ENCODE measurements at regions not wholly inside any gene's neighbourhood (a gene's known extent, or its start where the extent isn't known, plus 50 kb on each side); places are given as distances from the start of the nearest gene placed in this dataset.

GRCh38 chr14:86388216-86388615, 858.3 kb downstream of the FLRT2 start:
- TF ChIP-seq CTCF (IDR thresholded peaks at IDR 0.05; ENCODE audit: insufficient read depth, low read length, poor library complexity, severe bottlenecking), result no peak
- no peak for DNase-seq (ENCODE audit: low read depth)
- Histone ChIP-seq H3K27me3 (ENCODE audit: control insufficient read depth, insufficient read depth, low read length) (no peaks in the 10 kb centered on the region), H3K4me3 (ENCODE audit: low read depth, low read length) (no peak overlapping the region), H3K36me3 (ENCODE audit: control insufficient read depth, insufficient read depth, low read length) (no peaks in the 10 kb centered on the region)

- no peak overlapping the region for H3K4me3 ChIP-seq (ENCODE audit: low read depth, low read length)
- no peak for TF ChIP-seq CTCF (IDR thresholded peaks at IDR 0.05; ENCODE audit: insufficient read depth, low read length, poor library complexity, severe bottlenecking)
- H3K27me3 ChIP-seq (ENCODE audit: control insufficient read depth, insufficient read depth, low read length), result no peaks in the 10 kb centered on the region
- no peak for DNase-seq (ENCODE audit: low read depth)
- no peaks in the 10 kb centered on the region for H3K36me3 ChIP-seq (ENCODE audit: control insufficient read depth, insufficient read depth, low read length)
Observed at GRCh38 chr14:86373886-86374285, 843.9 kb downstream of the FLRT2 start.

- Histone ChIP-seq H3K36me3 (ENCODE audit: control insufficient read depth, insufficient read depth, low read length) (no peaks in the 10 kb centered on the region), H3K4me3 (ENCODE audit: low read depth, low read length) (no peak overlapping the region), H3K27me3 (ENCODE audit: control insufficient read depth, insufficient read depth, low read length) (no peaks in the 10 kb centered on the region)
- TF ChIP-seq CTCF (IDR thresholded peaks at IDR 0.05; ENCODE audit: insufficient read depth, low read length, poor library complexity, severe bottlenecking), result no peak
- DNase-seq (ENCODE audit: low read depth), result no peak
Observed at GRCh38 chr14:86372402-86372801, 842.5 kb downstream of the FLRT2 start.

GRCh38 chr14:86364634-86365033, 834.7 kb downstream of the FLRT2 start:
- Histone ChIP-seq H3K27me3 (ENCODE audit: control insufficient read depth, insufficient read depth, low read length) (no peaks in the 10 kb centered on the region), H3K36me3 (ENCODE audit: control insufficient read depth, insufficient read depth, low read length) (no peaks in the 10 kb centered on the region), H3K4me3 (ENCODE audit: low read depth, low read length) (no peak overlapping the region)
- no peak for TF ChIP-seq CTCF (IDR thresholded peaks at IDR 0.05; ENCODE audit: insufficient read depth, low read length, poor library complexity, severe bottlenecking)
- DNase-seq (ENCODE audit: low read depth), result no peak

GRCh38 chr14:86363576-86363975, 833.6 kb downstream of the FLRT2 start:
- H3K36me3 ChIP-seq (ENCODE audit: control insufficient read depth, insufficient read depth, low read length), result no peaks in the 10 kb centered on the region
- TF ChIP-seq CTCF (IDR thresholded peaks at IDR 0.05; ENCODE audit: insufficient read depth, low read length, poor library complexity, severe bottlenecking), result no peak
- H3K27me3 ChIP-seq (ENCODE audit: control insufficient read depth, insufficient read depth, low read length), result no peaks in the 10 kb centered on the region
- H3K4me3 ChIP-seq (ENCODE audit: low read depth, low read length), result no peak overlapping the region
- DNase-seq (ENCODE audit: low read depth), result no peak

GRCh38 chr14:86363047-86363446, 833.1 kb downstream of the FLRT2 start:
- Histone ChIP-seq H3K36me3 (ENCODE audit: control insufficient read depth, insufficient read depth, low read length) (no peaks in the 10 kb centered on the region), H3K27me3 (ENCODE audit: control insufficient read depth, insufficient read depth, low read length) (no peaks in the 10 kb centered on the region), H3K4me3 (ENCODE audit: low read depth, low read length) (no peak overlapping the region)
- TF ChIP-seq CTCF (IDR thresholded peaks at IDR 0.05; ENCODE audit: insufficient read depth, low read length, poor library complexity, severe bottlenecking), result no peak
- no peak for DNase-seq (ENCODE audit: low read depth)

Data from kidney epithelial cell (primary cell).